GM12872 (cell line): ENCODE measurements at regions not wholly inside any gene's neighbourhood (a gene's known extent, or its start where the extent isn't known, plus 50 kb on each side); places are given as distances from the start of the nearest gene placed in this dataset.

Experiments used
- TF ChIP-seq, protein P1 (sequence below): IDR thresholded peaks from 3 replicates; pipeline ENCODE4 v1.5.1; 2011; ENCODE audit warnings: low read depth, mild to moderate bottlenecking, low read length, moderate library complexity; ENCODE audit not compliant: insufficient read depth

DNA sequence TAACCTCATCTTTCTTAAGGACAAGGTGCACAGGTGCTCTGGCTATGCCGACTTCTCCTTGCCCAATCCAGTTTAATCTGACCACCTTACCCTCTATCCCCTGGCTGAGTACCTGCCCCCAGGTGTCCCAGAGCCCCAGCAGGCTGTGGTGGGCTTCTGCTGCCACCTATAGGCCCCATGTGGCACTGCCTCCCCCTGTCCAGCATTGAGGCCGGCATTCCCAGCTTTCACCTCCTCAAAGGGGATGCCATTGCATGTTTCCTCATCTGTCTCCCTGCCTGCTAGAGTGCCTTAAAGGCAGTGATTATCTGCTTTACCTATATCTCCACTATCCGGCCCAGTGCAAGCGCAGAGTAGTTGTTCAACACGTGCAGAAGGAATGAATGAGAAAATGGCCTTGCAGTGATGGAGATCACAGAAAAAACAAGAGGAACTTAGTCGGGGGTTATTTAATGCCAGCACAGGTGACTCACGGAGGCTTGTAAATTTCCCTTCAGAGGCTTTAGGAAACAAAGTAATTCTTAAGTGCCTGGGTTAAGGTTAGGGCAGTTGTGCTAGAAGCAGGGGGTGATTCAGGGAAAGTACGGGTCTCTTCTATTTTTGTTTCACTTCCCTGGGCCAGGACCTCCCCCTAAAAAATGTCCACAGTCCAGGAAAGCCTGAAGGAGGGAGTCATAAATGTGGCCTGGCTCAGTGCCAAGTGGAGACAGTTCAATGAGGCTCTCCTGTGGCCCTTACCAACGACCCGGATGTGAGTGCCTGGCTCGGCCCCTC lies 131.8 kb upstream of the NGF start:
- TF ChIP-seq, protein P1, sequence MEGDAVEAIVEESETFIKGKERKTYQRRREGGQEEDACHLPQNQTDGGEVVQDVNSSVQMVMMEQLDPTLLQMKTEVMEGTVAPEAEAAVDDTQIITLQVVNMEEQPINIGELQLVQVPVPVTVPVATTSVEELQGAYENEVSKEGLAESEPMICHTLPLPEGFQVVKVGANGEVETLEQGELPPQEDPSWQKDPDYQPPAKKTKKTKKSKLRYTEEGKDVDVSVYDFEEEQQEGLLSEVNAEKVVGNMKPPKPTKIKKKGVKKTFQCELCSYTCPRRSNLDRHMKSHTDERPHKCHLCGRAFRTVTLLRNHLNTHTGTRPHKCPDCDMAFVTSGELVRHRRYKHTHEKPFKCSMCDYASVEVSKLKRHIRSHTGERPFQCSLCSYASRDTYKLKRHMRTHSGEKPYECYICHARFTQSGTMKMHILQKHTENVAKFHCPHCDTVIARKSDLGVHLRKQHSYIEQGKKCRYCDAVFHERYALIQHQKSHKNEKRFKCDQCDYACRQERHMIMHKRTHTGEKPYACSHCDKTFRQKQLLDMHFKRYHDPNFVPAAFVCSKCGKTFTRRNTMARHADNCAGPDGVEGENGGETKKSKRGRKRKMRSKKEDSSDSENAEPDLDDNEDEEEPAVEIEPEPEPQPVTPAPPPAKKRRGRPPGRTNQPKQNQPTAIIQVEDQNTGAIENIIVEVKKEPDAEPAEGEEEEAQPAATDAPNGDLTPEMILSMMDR = peak; percentile 96

DNA sequence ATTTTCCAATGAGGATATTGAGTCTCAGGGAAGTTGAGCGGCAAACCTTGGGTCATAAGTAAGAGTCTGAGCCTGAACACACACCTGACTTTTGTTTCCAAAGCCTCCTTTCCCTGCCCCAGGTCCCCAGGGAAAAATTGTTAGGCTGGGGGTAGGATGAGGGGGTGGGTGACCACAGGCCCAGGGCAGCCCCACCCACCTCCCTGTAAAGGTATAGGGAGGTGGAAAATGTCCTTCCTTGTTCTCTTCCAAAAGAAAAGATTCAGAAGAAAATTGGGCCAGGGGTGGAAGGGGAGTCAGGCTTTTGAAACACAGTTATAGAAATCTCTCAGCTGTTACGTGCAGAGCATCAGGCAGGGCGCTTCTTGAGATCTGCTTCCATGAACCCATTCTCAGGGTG lies 129.7 kb upstream of the NGF start:
- TF ChIP-seq, protein P1 = no peak

DNA sequence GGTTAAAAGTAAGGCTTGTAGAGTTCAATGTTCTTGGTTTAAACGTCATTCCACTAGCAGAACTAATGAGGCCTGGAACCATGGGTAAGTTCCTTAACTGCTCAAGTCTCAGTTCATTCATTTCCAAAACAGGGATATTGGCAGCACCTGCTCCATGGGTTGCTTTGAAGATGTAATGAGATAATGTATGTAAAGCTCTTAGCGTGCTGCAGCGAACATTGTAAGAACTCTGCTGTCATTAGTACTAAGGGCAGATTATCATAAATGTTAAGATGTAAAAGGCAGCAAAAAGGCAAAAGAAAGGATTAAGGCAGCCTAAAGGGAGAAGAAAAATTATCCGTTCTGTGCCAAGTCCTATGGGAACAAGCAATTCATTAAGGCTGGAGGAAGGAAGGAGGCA lies 129.1 kb upstream of the NGF start:
- TF ChIP-seq, protein P1 = no peak

DNA sequence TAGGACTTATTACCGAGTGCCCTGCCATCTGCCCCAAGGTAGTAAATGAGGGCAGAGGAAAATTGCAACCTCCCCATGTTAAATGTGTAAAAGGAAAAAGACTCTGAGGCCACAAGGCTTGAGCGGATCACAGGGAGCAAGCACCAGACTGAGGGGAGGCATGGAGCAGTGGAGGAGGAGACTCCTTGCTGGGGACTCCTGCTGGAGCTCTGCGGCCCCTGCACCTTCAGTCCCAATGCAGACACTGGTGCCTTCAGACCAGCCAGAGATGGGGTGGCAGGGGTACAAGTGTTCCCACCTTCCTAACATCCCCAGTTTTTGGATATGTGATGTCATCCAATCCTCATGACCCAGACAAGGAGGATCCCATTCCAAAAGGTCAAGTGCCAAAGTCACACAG lies 128.4 kb upstream of the NGF start:
- TF ChIP-seq, protein P1 = no peak

DNA sequence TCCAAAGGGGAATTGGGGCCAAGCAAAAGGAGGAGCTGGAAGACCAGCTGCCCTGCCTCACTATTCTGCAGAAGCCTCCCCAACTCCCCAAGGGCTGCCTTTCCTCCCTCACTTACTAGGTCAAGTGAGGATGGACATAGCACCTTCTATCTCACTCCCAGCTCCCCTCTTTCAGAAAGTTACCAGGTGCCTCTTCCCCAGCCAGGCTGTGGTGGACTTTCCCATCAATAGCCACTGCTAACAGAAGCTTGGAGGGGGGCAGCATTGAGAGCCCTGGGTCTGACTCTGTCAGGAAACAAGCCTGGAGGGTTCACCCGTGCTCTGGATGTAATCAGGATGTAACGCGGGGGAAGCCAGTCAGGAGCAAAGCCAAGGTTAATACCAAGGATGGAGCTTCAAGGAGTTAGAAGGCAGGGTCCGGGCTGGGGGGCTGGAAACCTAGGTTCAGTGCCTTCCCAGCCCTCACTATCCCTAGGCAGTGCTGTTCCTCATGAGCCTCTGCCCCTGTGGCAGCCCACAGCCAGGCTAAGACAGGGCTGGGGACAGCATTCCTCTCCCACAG lies 127.8 kb upstream of the NGF start:
- TF ChIP-seq, protein P1 = no peak

DNA sequence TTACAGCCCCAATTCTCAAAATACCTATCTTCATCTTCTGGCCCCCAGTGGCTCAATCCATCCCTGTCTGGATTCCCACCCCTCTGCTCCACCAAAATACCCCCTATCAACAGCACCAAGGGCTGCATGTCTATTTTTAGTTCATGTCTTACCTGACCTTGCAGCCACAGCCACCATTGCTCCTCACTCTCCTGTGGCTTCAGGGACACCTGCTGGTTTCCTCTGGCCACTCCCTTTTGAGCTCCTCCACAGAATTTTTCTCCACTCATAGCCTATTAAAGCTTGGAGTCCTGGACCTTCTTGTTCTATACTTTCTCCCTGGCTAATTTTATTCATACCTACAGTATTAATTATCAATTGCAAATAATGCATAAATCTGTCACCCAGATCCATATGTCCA lies 125.3 kb upstream of the NGF start:
- TF ChIP-seq, protein P1 = no peak

DNA sequence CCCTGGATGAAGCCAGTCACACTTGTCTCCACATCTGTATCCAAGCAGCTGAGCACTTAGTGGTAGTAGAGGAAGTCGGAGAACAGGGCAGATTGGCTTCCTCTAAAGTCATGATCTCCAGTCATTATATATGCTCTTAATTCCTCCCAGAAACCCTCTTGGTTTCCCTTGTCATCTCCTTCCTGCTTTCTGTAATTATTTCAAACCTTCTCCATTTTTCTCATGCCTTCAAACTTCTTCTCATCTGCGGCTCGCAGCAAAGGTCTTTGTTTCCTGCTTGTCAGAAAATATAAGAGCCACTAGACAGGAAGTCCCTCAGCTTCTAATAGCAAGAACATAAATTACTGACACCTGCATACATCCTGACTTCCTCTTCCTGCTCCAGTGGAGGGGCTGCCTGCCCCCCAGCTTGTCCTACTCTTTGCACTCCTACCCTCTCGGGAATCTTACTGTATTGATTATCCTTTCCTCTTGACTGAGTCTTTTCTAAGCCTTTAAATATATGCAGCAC lies 124.6 kb upstream of the NGF start:
- TF ChIP-seq, protein P1 = no peak
